Fibroblast of upper back skin (primary cell): ENCODE measurements at regions not wholly inside any gene's neighbourhood (a gene's known extent, or its start where the extent isn't known, plus 50 kb on each side); places are given as distances from the start of the nearest gene placed in this dataset.
A peak's percentile ranks its signal among the peaks of the same experiment; 100 is the strongest.
"Not testable (repeated sequence)": the region's sequence is repeated elsewhere in the genome, so short reads cannot be mapped to it uniquely, and the experiment has no call there.

Source experiments
- DNase-seq: peaks from one replicate; pipeline ENCODE4 v3.0.0-alpha.2; 2013

DNA sequence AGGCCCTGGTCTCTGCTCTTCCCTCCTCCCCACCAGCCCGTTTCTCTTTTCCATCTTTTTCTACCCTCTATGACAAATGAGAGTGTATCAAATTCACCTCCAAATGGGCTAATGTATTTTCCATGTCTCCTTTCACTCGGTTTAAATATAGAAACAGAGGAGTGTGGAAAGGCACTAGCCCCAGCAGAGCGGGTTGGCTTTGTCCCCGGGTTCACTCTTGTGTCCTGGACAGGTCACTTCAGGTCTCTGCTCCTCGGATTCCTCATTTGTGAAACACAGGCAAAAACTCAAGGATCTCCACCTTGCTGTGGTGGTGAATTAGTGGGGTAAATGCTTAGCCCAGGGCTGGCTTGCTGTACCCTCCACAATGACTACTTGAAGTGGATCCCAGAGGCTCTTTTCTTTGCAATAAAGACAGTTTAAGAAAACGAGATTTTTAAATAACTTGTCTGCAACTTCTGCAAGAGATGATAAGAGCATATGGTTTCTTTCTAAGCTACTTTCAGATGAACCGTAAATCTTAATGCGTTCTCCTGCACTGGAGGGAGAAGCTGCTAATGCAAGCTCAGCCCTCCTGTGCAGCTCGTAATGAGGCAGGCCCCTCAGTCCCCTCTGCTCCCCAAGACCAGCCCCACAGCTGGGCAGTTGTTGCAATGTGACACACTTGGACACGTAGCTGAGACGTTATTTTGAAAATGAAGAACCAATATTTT lies 292.9 kb downstream of the THBS2 start:
- DNase-seq, result no peak

GRCh38 chr6:168959696-168960095 lies 293.9 kb downstream of the THBS2 start:
- no peak for DNase-seq

DNA sequence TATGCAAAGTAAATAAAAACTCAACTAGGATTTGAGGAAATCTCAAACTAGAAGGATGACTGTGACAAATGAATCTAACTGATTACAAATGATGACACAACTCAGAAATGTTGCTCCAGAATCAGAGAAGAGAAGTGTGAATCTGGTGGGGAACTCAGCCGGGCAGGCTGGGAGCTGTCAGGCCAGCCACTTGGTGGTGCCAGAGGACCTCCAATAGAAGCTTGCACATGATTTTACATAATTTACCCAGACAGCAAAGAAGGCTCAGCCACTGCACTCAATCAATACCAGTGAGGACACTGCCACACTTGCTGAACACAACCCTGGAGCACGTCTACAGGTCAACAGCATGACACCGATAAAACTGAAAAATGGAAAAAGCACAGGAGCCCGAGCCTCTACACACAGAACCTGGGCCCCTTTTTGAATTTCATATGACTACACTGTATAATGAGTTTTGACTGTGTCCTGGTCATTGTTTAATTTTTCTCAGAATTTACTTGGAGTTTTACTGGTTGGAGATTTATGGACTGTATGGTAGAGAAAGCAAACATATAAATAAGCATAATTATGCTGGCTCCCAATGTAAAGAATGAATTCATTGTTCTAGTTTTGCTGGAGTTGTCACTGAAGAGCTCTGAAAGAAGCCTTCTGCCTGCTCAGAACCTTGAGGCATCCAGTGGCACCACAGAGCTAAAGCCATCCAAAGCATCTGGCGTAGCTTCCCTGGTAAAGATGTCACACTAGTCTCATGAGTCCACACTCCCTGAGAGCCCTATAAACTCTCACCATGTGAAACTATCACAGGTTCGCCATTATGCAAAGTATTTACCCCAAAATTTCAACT lies 296.5 kb downstream of the THBS2 start:
- DNase-seq, result peak; percentile 88

GRCh38 chr6:168956141-168956838 lies 297.4 kb downstream of the THBS2 start:
- DNase-seq, result peak; percentile 53

DNA sequence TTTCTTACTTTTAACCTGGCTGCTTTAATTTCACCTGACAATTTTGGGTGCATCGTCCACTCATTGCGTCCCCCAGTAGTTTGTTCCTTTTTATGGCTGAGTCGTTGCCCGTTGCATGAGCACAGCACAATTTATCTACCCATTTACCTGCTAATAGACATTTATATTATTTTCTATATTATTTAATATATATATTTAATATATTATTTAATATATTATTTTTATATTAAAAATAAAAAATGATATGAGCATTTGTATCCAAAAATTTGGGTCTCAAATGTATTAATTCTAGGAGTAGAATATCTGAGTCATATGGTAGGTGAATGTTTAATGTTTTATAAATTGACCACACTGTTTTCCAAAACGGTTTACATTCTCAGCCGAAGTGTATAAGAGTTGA lies 300.2 kb downstream of the THBS2 start:
- DNase-seq, result no peak

- DNase-seq, result no peak
Measured at GRCh38 chr6:168951217-168951616, 302.4 kb downstream of the THBS2 start.

DNA sequence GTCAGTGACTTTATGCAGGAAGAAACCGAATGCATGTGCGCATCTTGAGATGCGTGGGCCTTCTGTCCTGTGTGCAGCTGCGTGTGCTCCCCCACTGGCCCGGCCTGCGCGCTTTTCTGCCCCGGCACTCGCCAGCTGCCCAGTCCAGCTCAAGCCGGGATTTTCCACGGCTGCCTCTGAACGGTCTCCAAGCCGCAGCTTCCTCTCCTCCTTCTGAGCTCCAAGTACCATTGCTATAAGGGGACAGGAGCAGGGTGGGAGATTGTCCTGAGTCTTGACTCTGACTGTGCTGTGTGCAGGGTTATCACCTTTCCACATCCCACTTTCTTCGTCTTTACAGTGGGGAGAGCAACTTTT lies 302.8 kb downstream of the THBS2 start:
- no peak for DNase-seq

DNA sequence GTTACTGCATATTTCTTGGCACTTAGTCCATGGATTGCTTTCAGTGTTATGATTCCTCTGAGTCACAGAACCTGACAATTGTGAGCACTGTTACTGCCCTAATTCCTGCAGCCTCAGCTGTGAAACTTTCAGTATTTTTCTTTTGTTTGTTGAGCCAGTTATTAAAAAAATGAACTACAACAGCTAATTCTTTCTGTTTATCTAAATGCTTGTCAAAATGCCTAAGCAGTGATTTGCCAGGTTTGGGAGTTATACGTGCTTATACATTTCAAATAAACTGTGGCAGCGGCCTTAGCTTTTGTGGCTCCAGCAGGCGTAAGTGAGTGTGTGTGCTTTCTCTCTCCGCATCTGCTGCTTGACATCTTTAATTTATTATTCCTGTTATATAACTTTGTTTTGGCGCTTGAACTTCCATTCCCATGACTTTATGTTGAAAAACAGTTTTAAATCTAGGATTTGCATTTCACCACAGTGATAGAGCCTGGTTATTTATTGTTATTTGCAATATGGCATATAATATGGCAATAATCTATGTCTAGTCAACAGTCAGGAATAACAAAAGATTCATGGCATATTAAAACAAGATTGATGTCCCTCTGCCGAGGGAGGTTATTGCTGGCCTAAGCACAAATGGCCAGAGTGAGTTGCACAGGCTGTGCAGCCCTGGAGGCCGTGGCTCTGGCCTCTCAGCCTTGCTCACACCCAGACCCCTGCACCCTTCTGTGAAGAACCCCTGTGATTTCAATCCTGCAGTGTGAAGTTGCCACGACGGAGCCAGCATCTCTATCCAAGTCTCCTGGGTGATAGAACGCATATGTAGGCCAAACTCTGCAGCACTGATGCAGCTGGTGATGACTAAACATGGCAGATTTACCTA lies 303.4 kb downstream of the THBS2 start:
- DNase-seq, result peak; percentile 50

GRCh38 chr6:168948990-168949531 lies 304.6 kb downstream of the THBS2 start:
- no peak for DNase-seq

DNA sequence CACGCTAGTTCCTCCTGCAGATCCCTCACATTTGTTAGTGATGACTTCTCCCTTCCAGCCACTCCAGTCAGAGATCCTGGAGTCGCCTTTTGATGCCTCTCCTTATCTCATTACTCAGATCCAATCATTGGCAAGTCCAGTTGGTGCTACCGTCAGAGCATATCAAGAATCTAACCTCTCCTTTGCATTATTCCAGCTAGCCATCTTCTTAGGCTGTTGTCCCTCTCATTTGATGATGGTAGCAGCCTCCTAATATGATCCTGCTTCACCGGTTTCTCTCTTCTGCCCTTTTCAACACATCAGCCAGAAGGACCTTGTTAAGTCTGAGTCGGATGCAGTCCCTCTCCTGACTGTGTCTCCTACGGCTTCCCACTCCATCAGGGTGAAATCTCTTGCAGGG lies 305.6 kb downstream of the THBS2 start:
- no peak for DNase-seq

GRCh38 chr6:168943231-168943905 lies 310.3 kb downstream of the THBS2 start:
- no peak for DNase-seq

DNA sequence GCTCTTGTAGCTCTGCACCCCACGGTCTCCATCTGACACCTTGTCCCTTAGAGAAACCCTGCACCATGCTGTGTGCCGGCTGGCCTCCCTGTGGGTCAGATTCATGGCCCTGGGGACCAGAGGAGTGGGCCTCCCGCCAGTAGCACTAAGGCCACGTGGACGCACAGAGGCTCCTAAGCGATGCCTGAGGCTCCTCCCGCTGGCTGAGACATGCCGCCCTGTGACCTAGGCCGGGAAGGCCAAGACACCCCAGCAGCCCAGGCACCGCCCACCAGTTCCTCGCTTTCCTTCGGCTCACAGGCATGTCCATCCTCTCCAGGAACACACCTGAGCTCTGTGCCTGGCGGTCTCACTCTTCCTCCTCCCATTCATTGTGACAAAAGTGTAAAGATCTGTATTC lies 311.0 kb downstream of the THBS2 start:
- DNase-seq, result no peak

GRCh38 chr6:168941036-168941435 lies 312.6 kb downstream of the THBS2 start:
- no peak for DNase-seq

- DNase-seq, result no peak
Measured at GRCh38 chr6:168939796-168940195, 313.9 kb downstream of the THBS2 start.

DNA sequence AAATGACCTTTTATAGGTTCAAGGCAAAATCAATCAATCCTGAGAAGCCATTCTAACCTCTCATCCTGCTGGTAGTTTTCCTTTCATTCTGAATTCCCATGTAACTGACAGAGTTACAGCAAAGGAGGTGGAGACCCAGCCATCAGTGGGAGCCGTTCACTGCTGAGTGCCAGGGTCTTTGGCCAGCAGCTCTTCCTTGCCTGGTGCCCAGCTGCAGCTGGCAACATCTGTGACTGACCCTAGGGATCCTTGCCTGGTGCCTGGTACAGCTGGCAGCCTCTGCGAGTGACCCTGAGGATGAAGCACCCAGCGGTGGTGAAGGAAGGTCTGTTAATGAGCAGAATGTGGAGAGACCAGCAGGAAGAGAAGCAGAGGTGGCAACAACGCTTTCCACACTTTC lies 314.6 kb downstream of the THBS2 start:
- no peak for DNase-seq

GRCh38 chr6:168938546-168938945 lies 315.1 kb downstream of the THBS2 start:
- DNase-seq, result peak; percentile 8

DNA sequence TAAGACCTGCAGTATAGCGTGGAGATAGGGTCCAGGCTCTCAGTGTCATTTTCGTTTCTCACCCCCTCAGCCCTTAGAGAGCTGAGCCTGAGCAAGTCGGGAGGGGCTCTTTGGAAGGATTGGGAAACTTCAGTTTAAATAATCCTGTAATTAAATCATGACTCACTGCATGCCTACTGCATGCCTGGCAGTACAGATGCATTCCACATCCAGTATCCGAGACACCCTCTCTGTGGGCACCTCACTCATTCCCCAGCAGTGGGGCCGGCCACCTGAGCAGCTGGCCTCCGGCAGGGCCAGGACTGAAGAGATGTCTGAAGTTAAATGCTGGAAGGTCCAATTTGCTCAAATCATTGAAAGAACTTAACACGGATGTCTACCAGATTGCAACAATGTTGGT lies 316.6 kb downstream of the THBS2 start:
- peak; percentile 11 for DNase-seq

DNA sequence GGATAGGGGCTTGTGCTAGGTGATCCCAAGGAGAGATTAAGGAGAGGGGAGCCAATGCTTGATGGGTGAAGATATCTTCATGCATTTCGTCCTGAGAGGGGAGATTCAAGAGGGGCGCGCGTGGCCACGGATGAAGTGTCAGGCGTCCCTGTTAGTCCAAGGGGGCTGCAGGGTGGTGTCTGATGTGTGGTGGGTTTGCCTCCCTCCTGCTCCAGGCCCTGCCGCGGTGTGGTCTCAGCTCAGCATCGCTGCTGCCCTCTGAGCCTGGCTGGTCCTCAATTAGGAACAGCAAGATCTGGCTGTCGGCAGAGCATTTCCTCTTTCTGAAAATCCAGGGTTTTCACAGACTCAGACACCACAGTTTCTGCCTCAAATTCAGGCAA lies 318.0 kb downstream of the THBS2 start:
- no peak for DNase-seq

GRCh38 chr6:168934660-168935627 lies 318.7 kb downstream of the THBS2 start:
- DNase-seq, result no peak

GRCh38 chr6:168932171-168932570 lies 321.5 kb downstream of the THBS2 start:
- DNase-seq, result not testable (repeated sequence)

- not testable (repeated sequence) for DNase-seq
Measured at GRCh38 chr6:168931072-168931471, 322.6 kb downstream of the THBS2 start.
